ENCODE measurements at regions not wholly inside any gene's neighbourhood (a gene's known extent, or its start where the extent isn't known, plus 50 kb on each side); places are given as distances from the start of the nearest gene placed in this dataset.

GRCh38 chr22:49663311-49663711 is 164.4 kb downstream of the BRD1 start:
- DNase-seq (ENCODE audit: low read depth), result no peak
- TF ChIP-seq MAX (IDR thresholded peaks at IDR 0.05; ENCODE audit: low read depth, low read length) (no peak), CTCF (IDR thresholded peaks at IDR 0.05; ENCODE audit: low read depth, low read length) (no peak), MYC (IDR thresholded peaks at IDR 0.05; ENCODE audit: low read depth, low read length) (no peak), POLR2A (IDR thresholded peaks at IDR 0.05; ENCODE audit: extremely low read depth, insufficient read length) (no peak)
- no peak overlapping the region for H3K4me3 ChIP-seq (ENCODE audit: low read depth, low read length)

GRCh38 chr22:49662681-49663080 is 165.0 kb downstream of the BRD1 start:
- no peak overlapping the region for H3K4me3 ChIP-seq (ENCODE audit: low read depth, low read length)
- TF ChIP-seq MYC (IDR thresholded peaks at IDR 0.05; ENCODE audit: low read depth, low read length) (no peak), POLR2A (IDR thresholded peaks at IDR 0.05; ENCODE audit: extremely low read depth, insufficient read length) (no peak), MAX (IDR thresholded peaks at IDR 0.05; ENCODE audit: low read depth, low read length) (no peak), CTCF (IDR thresholded peaks at IDR 0.05; ENCODE audit: low read depth, low read length) (no peak)
- DNase-seq (ENCODE audit: low read depth), result no peak

- TF ChIP-seq POLR2A (IDR thresholded peaks at IDR 0.05; ENCODE audit: extremely low read depth, insufficient read length), result no peak
- no peak for DNase-seq (ENCODE audit: low read depth)
- H3K4me3 ChIP-seq (ENCODE audit: low read depth, low read length), result no peak overlapping the region
These were observed 166.6 kb downstream of the BRD1 start for GRCh38 chr22:49660794-49661781.

GRCh38 chr22:49660321-49660720 is 167.4 kb downstream of the BRD1 start:
- DNase-seq (ENCODE audit: low read depth), result no peak
- TF ChIP-seq MAX (IDR thresholded peaks at IDR 0.05; ENCODE audit: low read depth, low read length) (no peak), MYC (IDR thresholded peaks at IDR 0.05; ENCODE audit: low read depth, low read length) (no peak), POLR2A (IDR thresholded peaks at IDR 0.05; ENCODE audit: extremely low read depth, insufficient read length) (no peak), CTCF (IDR thresholded peaks at IDR 0.05; ENCODE audit: low read depth, low read length) (no peak)
- no peak overlapping the region for H3K4me3 ChIP-seq (ENCODE audit: low read depth, low read length)

- no peak for DNase-seq (ENCODE audit: low read depth)
- TF ChIP-seq MYC (IDR thresholded peaks at IDR 0.05; ENCODE audit: low read depth, low read length), result no peak
- TF ChIP-seq MAX (IDR thresholded peaks at IDR 0.05; ENCODE audit: low read depth, low read length), result no peak
- TF ChIP-seq POLR2A (IDR thresholded peaks at IDR 0.05; ENCODE audit: extremely low read depth, insufficient read length), result no peak
- TF ChIP-seq CTCF (IDR thresholded peaks at IDR 0.05; ENCODE audit: low read depth, low read length), result no peak
- H3K4me3 ChIP-seq (ENCODE audit: low read depth, low read length), result no peak overlapping the region
These were observed 167.8 kb downstream of the BRD1 start for GRCh38 chr22:49659924-49660315.

- no peak overlapping the region for H3K4me3 ChIP-seq (ENCODE audit: low read depth, low read length)
- TF ChIP-seq POLR2A (IDR thresholded peaks at IDR 0.05; ENCODE audit: extremely low read depth, insufficient read length) (no peak), MAX (IDR thresholded peaks at IDR 0.05; ENCODE audit: low read depth, low read length) (no peak)
- DNase-seq (ENCODE audit: low read depth), result no peak
These were observed 168.3 kb downstream of the BRD1 start for GRCh38 chr22:49659281-49659923.

All from NB4 (cell line).